ENCODE measurements at regions not wholly inside any gene's neighbourhood (a gene's known extent, or its start where the extent isn't known, plus 50 kb on each side); places are given as distances from the start of the nearest gene placed in this dataset.

GRCh38 chr1:221149111-221149510, 269.9 kb downstream of the HLX start:
- dilution Hi-C loops (cut with MboI; ENCODE audit: extremely low pct_ligation_motif_present, low sequenced_read_pairs), result no loop called here
- BruUV-seq (replicated peaks), result no TSS peak

GRCh38 chr1:221149555-221150075, 270.4 kb downstream of the HLX start:
- Histone ChIP-seq H3K9me1 (replicated peaks; ENCODE audit: control insufficient read depth, extremely low read depth, insufficient read depth, low read length) (no peaks in the 10 kb centered on the region), H3K36me3 (ENCODE audit: control insufficient read depth in 2 of 2, extremely low read depth in 1 of 2, insufficient read depth in 2 of 2, low read length in 2 of 2) (no peaks in the 10 kb centered on the region), H2AFZ (ENCODE audit: low read depth, low read length) (no peak overlapping the region), H3K27ac (ENCODE audit: insufficient read depth, low read depth, low read length) (no peak overlapping the region), H4K20me1 (replicated peaks; ENCODE audit: control insufficient read depth, extremely low read depth, insufficient read depth, low read length) (no peaks in the 10 kb centered on the region), H3K4me1 (ENCODE audit: control insufficient read depth, extremely low read depth, insufficient read depth, low read length) (no peaks in the 10 kb centered on the region), H3K9ac (replicated peaks; ENCODE audit: extremely low read depth, insufficient read depth, low read length) (no peak overlapping the region), H3K4me2 (ENCODE audit: insufficient read depth, low read length) (no peak overlapping the region), H3K79me2 (ENCODE audit: control insufficient read depth, insufficient read depth, low read length) (no peaks in the 10 kb centered on the region), H3K27me3 (ENCODE audit: control insufficient read depth in 2 of 2, insufficient read depth in 2 of 2, low read length in 2 of 2) (no peaks in the 10 kb centered on the region), H3K9me3 (replicated peaks; ENCODE audit: control insufficient read depth, insufficient read depth, low read length) (no peaks in the 10 kb centered on the region), H3K4me3 (replicated peaks in 1 of 3; ENCODE audit: insufficient read depth in 1 of 3, low read depth in 1 of 3, low read length in 3 of 3) (no peak overlapping the region)
- POLR2A ChIA-PET, result no interaction called here
- BruUV-seq (replicated peaks), result no TSS peak
- dilution Hi-C loops (cut with MboI; ENCODE audit: extremely low pct_ligation_motif_present, low sequenced_read_pairs), result no loop called here
- CTCF ChIA-PET, result interaction anchor here (0.9 to 1.7 kb wide), 2 partner anchors 15 to 28 kb away, joined by 3 read pairs; no protein-coding TSS in a partner anchor
- intact Hi-C loops (cut with micrococcal nuclease), result loop anchor here (5.0 kb wide), 1 partner anchor 1493 kb away; no protein-coding TSS in a partner anchor
- DNase-seq (ENCODE audit: low read depth, low spot score), result no peak
- FAIRE-seq, result no peak
- no peak for TF ChIP-seq EZH2 (IDR thresholded peaks at IDR 0.05; ENCODE audit: borderline replicate concordance, low read depth, low read length, severe bottlenecking)
- no peak for TF ChIP-seq JUN (IDR thresholded peaks at IDR 0.05; ENCODE audit: borderline replicate concordance, insufficient read depth, insufficient read length, low read depth)
- no peak for TF ChIP-seq POLR2AphosphoS5 (IDR thresholded peaks at IDR 0.05; ENCODE audit: insufficient read depth, low read depth, low read length)
- TF ChIP-seq CTCF (IDR thresholded peaks at IDR 0.05; ENCODE audit: extremely low read depth in 1 of 2, insufficient read depth in 1 of 2, low read depth in 1 of 2, low read length in 2 of 2), result no peak
- TF ChIP-seq GATA2 (IDR thresholded peaks at IDR 0.05; ENCODE audit: insufficient read depth, insufficient read length, low read depth, low read length), result no peak
- no peak for TF ChIP-seq MAX (IDR thresholded peaks at IDR 0.05; ENCODE audit: insufficient read depth, insufficient read length)
- TF ChIP-seq FOS (IDR thresholded peaks at IDR 0.05; ENCODE audit: borderline replicate concordance, insufficient read depth, low read length), result no peak
- no peak for TF ChIP-seq POLR2A (IDR thresholded peaks at IDR 0.05; ENCODE audit: low read depth, low read length)
- TF ChIP-seq MYC (IDR thresholded peaks at IDR 0.05; ENCODE audit: low read depth, low read length), result no peak

More at GRCh38 chr1:221149111-221149510, 269.9 kb downstream of the HLX start:
- H3K4me2 ChIP-seq (ENCODE audit: insufficient read depth, low read length), result no peak overlapping the region
- no peaks in the 10 kb centered on the region for H3K27me3 ChIP-seq (ENCODE audit: control insufficient read depth in 2 of 2, insufficient read depth in 2 of 2, low read length in 2 of 2)
- no peak overlapping the region for H2AFZ ChIP-seq (ENCODE audit: low read depth, low read length)
- no peak overlapping the region for H3K9ac ChIP-seq (replicated peaks; ENCODE audit: extremely low read depth, insufficient read depth, low read length)
- DNase-seq (ENCODE audit: low read depth, low spot score) (no peak), FAIRE-seq (no peak)
- ChIA-PET POLR2A (no interaction called here), CTCF (interaction anchor here (0.6 to 1.7 kb wide), 4 partner anchors 12 to 158 kb away, joined by 3 to 4 read pairs (median 3); no protein-coding TSS in a partner anchor)
- H3K36me3 ChIP-seq (ENCODE audit: control insufficient read depth in 2 of 2, extremely low read depth in 1 of 2, insufficient read depth in 2 of 2, low read length in 2 of 2), result no peaks in the 10 kb centered on the region
- no peaks in the 10 kb centered on the region for H3K4me1 ChIP-seq (ENCODE audit: control insufficient read depth, extremely low read depth, insufficient read depth, low read length)
- no peak overlapping the region for H3K27ac ChIP-seq (ENCODE audit: insufficient read depth, low read depth, low read length)
- H3K4me3 ChIP-seq (replicated peaks in 1 of 3; ENCODE audit: insufficient read depth in 1 of 3, low read depth in 1 of 3, low read length in 3 of 3), result no peak overlapping the region
- H4K20me1 ChIP-seq (replicated peaks; ENCODE audit: control insufficient read depth, extremely low read depth, insufficient read depth, low read length), result no peaks in the 10 kb centered on the region
- no peaks in the 10 kb centered on the region for H3K9me1 ChIP-seq (replicated peaks; ENCODE audit: control insufficient read depth, extremely low read depth, insufficient read depth, low read length)
- no peaks in the 10 kb centered on the region for H3K79me2 ChIP-seq (ENCODE audit: control insufficient read depth, insufficient read depth, low read length)
- intact Hi-C loops (cut with micrococcal nuclease), result no loop called here
- H3K9me3 ChIP-seq (replicated peaks; ENCODE audit: control insufficient read depth, insufficient read depth, low read length), result no peaks in the 10 kb centered on the region
- TF ChIP-seq MYC (IDR thresholded peaks at IDR 0.05; ENCODE audit: low read depth, low read length) (no peak), MAX (IDR thresholded peaks at IDR 0.05; ENCODE audit: insufficient read depth, insufficient read length) (no peak), POLR2AphosphoS5 (IDR thresholded peaks at IDR 0.05; ENCODE audit: insufficient read depth, low read depth, low read length) (no peak), EZH2 (IDR thresholded peaks at IDR 0.05; ENCODE audit: borderline replicate concordance, low read depth, low read length, severe bottlenecking) (no peak), GATA2 (IDR thresholded peaks at IDR 0.05; ENCODE audit: insufficient read depth, insufficient read length, low read depth, low read length) (no peak), FOS (IDR thresholded peaks at IDR 0.05; ENCODE audit: borderline replicate concordance, insufficient read depth, low read length) (no peak)
